ENCODE measurements at regions not wholly inside any gene's neighbourhood (a gene's known extent, or its start where the extent isn't known, plus 50 kb on each side); places are given as distances from the start of the nearest gene placed in this dataset.

DNA sequence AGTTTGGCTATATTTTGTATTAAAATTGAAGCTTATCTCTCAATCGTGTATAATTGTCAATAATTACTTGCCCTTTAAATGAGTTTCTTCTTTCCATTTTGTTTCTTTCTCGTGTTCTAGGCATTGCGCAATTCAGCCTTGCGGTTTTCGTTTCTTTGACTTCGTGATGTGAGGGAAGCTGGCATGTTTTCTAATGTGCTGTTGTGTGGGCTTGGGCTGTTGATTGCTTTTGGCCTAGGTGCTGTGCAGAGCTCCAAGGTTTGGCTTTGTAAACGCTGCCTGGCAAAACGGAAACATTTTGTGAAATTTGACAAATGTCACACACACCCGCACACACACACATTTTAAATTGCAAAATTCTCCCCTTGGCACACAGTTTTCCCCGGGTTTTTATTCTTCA is 242.6 kb upstream of the TCF4 start:
- no peak overlapping the region for H3K18ac ChIP-seq (ENCODE audit: extremely low read depth, low read length)
- H3K27me3 ChIP-seq (replicated peaks in 1 of 4; ENCODE audit: control insufficient read depth in 3 of 4, extremely low read depth in 1 of 4, insufficient read depth in 3 of 4, low read length in 3 of 4): no peaks in the 10 kb centered on the region
- no peak overlapping the region for H4K91ac ChIP-seq (replicated peaks; ENCODE audit: insufficient read length, low read length)
- no peaks in the 10 kb centered on the region for H4K20me1 ChIP-seq (replicated peaks in 1 of 2; ENCODE audit: control insufficient read depth in 1 of 2, insufficient read depth in 2 of 2, low read length in 2 of 2)
- H3K9ac ChIP-seq (replicated peaks in 1 of 4; ENCODE audit: extremely low read depth in 1 of 4, low read depth in 3 of 4, low read length in 3 of 4): no peak overlapping the region; a peak in 1 of 7 replicates
- H2BK5ac ChIP-seq (ENCODE audit: low read depth, low read length): no peak overlapping the region
- H2BK20ac ChIP-seq (ENCODE audit: low read length): no peak overlapping the region
- no peaks in the 10 kb centered on the region for H3K4me1 ChIP-seq (replicated peaks in 1 of 4; ENCODE audit: control insufficient read depth in 3 of 4, insufficient read depth in 4 of 4, low read length in 3 of 4)
- H2BK120ac ChIP-seq (replicated peaks; ENCODE audit: low read depth, low read length): no peak overlapping the region
- H3K4me2 ChIP-seq (ENCODE audit: insufficient read depth in 1 of 2, low read depth in 2 of 2, low read length in 2 of 2): no peak overlapping the region
- CTCF ChIA-PET (ENCODE audit: partially characterized antibody): interaction anchor here (0.6 to 1.1 kb wide), 2 partner anchors 9 to 36 kb away, joined by 3 to 4 read pairs; no protein-coding TSS in a partner anchor
- H3K23ac ChIP-seq (ENCODE audit: insufficient read length): no peak overlapping the region
- no peak overlapping the region for H3K27ac ChIP-seq (ENCODE audit: low read depth, low read length)
- H4K8ac ChIP-seq (ENCODE audit: extremely low read depth, insufficient read depth, low read length): no peak overlapping the region
- POLR2A ChIA-PET (ENCODE audit: partially characterized antibody): no interaction called here
- H2AFZ ChIP-seq (ENCODE audit: low read length): no peak overlapping the region
- no peaks in the 10 kb centered on the region for H3K36me3 ChIP-seq (ENCODE audit: control insufficient read depth in 2 of 4, insufficient read depth in 4 of 4, low read length in 3 of 4)
- no peak overlapping the region for H4K5ac ChIP-seq (ENCODE audit: insufficient read length, low read depth, low read length)
- H2AK5ac ChIP-seq (ENCODE audit: low read depth, low read length): no peak overlapping the region
- no peak overlapping the region for H3K4me3 ChIP-seq (ENCODE audit: extremely low read depth in 1 of 4, insufficient read depth in 2 of 4, low read depth in 3 of 4, low read length in 4 of 4)
- H3K79me2 ChIP-seq (ENCODE audit: control insufficient read depth in 1 of 2, insufficient read depth in 2 of 2, low read length in 2 of 2): no peaks in the 10 kb centered on the region
- no peak for DNase-seq (ENCODE audit: low read depth in 1 of 2, low spot score in 2 of 2)
- no peaks in the 10 kb centered on the region for H3K79me1 ChIP-seq (ENCODE audit: low read depth, low read length)
- FAIRE-seq: no peak
- no peak overlapping the region for H3K56ac ChIP-seq (replicated peaks; ENCODE audit: insufficient read length, low read depth, low read length)
- TF ChIP-seq CEBPB (IDR thresholded peaks at IDR 0.05; ENCODE audit: low read depth, low read length) (peak; percentile 99), MAFK (IDR thresholded peaks at IDR 0.05; ENCODE audit: low read depth, low read length) (no peak), BRCA1 (IDR thresholded peaks at IDR 0.05; ENCODE audit: low read depth, low read length) (no peak), FOSL1 (IDR thresholded peaks at IDR 0.05; ENCODE audit: insufficient read depth, low read depth, low read length) (no peak), YY1 (IDR thresholded peaks at IDR 0.05; ENCODE audit: low read depth, low read length) (no peak), SIX5 (IDR thresholded peaks at IDR 0.05; ENCODE audit: low read depth, low read length) (no peak)
- H3K23me2 ChIP-seq (ENCODE audit: low read depth, low read length): no peaks in the 10 kb centered on the region
- H3K14ac ChIP-seq (ENCODE audit: insufficient read length): no peak overlapping the region
- no peaks in the 10 kb centered on the region for H3K9me3 ChIP-seq (ENCODE audit: insufficient read depth in 2 of 2, low read depth in 1 of 2, low read length in 1 of 2)
- H3K4ac ChIP-seq (replicated peaks; ENCODE audit: insufficient read length, low read depth, low read length): no peak overlapping the region
- WGBS, 2 experiments (ENCODE audit: extremely low coverage in 1 of 2, insufficient coverage in 1 of 2, insufficient read length in 1 of 2, insufficient replicate concordance in 2 of 2, low coverage in 1 of 2, low lambda C conversion rate in 2 of 2, missing lambda C conversion rate in 1 of 2): 92% methylated on average over 10 of the region's 10 CpGs; no CpG with 5 or more reads in 1 of the 2 experiments
- H2BK12ac ChIP-seq (ENCODE audit: low read depth, low read length): no peak overlapping the region
- no peak overlapping the region for H2BK15ac ChIP-seq (ENCODE audit: low read length)

Measured in H1 (cell line).